ENCODE measurements at regions not wholly inside any gene's neighbourhood (a gene's known extent, or its start where the extent isn't known, plus 50 kb on each side); places are given as distances from the start of the nearest gene placed in this dataset.

DNA sequence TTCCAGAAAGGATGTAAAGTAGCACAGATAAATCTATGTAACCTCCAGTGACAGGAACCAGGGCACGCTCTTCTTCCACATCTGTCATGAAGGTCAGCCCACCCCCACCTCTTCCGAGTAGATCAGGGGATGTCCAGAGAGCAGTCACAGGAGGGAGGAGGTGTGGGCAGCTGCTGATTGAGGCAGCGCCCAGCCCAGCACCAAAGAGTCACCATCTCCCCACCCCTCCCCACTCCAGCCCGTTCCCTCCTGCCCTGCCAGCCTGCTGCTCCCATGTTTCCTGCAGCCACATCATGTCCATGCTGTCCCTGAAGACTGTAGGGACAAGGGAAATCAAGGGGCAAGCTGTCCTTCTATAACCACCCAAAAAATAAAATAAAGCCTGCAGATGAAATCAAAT, 269.8 kb downstream of the BCL11A start:
- TF ChIP-seq, protein P1, sequence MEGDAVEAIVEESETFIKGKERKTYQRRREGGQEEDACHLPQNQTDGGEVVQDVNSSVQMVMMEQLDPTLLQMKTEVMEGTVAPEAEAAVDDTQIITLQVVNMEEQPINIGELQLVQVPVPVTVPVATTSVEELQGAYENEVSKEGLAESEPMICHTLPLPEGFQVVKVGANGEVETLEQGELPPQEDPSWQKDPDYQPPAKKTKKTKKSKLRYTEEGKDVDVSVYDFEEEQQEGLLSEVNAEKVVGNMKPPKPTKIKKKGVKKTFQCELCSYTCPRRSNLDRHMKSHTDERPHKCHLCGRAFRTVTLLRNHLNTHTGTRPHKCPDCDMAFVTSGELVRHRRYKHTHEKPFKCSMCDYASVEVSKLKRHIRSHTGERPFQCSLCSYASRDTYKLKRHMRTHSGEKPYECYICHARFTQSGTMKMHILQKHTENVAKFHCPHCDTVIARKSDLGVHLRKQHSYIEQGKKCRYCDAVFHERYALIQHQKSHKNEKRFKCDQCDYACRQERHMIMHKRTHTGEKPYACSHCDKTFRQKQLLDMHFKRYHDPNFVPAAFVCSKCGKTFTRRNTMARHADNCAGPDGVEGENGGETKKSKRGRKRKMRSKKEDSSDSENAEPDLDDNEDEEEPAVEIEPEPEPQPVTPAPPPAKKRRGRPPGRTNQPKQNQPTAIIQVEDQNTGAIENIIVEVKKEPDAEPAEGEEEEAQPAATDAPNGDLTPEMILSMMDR (IDR thresholded peaks at IDR 0.05; ENCODE audit: insufficient read depth, low read length) = no peak
- H3K4me3 ChIP-seq (ENCODE audit: low read depth, low read length) = no peak overlapping the region
- DNase-seq (ENCODE audit: low read depth) = no peak

DNA sequence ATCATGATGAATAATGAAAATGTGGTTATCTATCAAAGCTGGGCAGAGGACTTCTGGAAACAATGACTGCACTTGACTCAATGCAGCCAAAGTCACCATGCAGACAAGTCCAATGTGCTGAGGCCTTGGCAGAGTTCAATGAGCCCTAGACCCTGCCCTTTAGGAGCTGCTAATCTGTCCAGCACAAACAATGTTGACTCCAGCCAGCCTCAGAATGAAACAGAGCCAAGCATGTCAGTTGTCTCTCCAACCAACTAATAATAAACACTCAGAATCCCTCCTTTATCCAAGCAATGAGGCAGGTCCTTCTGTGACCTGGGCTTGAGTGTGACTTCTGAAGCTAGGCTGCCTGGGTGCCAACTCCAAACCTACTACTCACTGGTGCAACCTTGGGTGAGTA, 270.6 kb downstream of the BCL11A start:
- TF ChIP-seq, protein P1 (IDR thresholded peaks at IDR 0.05; ENCODE audit: insufficient read depth, low read length) = no peak
- no peak overlapping the region for H3K4me3 ChIP-seq (ENCODE audit: low read depth, low read length)
- no peak for DNase-seq (ENCODE audit: low read depth)

DNA sequence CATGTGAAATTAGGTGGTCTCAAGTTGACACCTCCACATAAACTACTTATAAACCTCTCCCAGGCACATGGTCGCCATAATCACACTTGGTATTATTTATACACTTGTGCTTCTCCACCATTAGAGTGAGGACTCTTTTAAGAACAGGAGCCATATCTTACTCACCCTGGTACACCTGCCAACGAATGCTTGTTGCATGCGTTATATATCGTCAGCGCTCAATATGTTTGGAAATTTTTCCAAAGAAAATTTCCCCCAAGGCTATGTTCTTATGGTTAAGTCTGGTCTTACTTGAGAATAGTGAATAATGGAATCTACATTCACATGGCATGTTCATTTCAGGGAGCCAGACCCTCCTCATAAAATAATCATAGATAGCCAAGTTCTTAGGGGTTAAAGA, 271.7 kb downstream of the BCL11A start:
- TF ChIP-seq, protein P1 (IDR thresholded peaks at IDR 0.05; ENCODE audit: insufficient read depth, low read length) = no peak
- no peak overlapping the region for H3K4me3 ChIP-seq (ENCODE audit: low read depth, low read length)

DNA sequence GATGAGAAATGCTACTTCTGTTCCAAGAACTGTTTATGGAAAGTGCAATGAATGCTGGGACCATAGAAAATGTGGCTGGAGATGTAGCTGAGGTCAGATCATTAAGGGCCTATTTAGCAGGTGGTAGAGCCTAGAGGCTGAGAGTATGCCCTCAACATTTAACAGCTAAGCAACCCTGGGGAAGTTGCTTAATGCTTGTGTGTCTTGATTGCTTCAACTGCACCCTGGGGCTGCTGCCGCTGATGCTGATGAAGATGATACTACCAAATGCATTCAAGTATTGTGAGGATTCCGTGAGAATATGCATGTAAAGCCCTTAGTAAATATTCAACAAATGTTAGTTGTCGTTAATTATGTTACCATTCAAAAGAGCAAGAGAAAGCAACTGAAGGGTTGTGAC, 273.2 kb downstream of the BCL11A start:
- no peak overlapping the region for H3K4me3 ChIP-seq (ENCODE audit: low read depth, low read length)
- no peak for DNase-seq (ENCODE audit: low read depth)
- TF ChIP-seq, protein P1 (IDR thresholded peaks at IDR 0.05; ENCODE audit: insufficient read depth, low read length) = no peak

More for the DNA sequence above, 271.7 kb downstream of the BCL11A start:
- DNase-seq (ENCODE audit: low read depth) = no peak

DNA sequence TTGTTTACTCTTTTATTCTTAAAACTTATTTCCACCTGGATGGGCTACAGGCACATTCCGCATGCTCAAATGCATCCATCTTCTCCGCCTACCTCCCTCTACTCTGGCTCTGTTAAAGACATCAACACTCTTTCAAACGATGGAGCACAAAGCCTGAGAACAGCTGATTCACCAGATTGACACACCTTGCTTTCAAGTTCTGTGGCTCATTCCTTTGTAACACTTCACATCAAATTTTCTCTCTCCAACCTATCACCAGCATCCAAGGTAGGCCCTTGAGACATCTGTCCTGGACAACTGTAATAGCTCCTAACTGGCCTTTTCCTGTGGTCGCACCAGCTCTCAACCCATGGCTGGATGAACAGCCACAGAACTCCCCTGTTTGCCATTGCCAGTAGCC, 274.5 kb downstream of the BCL11A start:
- H3K4me3 ChIP-seq (ENCODE audit: low read depth, low read length) = no peak overlapping the region
- TF ChIP-seq, protein P1 (IDR thresholded peaks at IDR 0.05; ENCODE audit: insufficient read depth, low read length) = no peak
- DNase-seq (ENCODE audit: low read depth) = no peak

DNA sequence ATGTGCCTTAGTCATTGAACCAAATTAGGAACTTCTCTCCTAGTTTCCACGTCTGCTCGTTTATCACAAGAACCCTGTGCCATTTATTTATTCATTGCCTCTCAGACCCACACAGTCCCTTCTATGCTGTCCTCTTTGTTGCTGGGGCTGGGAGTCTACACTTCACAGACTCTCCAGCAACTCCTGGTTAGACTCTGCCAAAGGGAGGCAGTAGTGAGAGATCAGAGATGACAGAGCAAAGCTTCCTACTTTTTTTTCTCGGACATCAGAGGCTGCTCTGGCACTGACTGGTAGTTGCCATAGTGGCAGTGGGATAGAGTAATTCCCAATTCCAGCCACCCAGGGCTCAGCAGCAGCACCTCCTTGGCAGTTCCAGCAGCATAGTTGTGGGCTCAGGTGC, 277.5 kb downstream of the BCL11A start:
- no peak overlapping the region for H3K4me3 ChIP-seq (ENCODE audit: low read depth, low read length)
- TF ChIP-seq, protein P1 (IDR thresholded peaks at IDR 0.05; ENCODE audit: insufficient read depth, low read length) = no peak
- no peak for DNase-seq (ENCODE audit: low read depth)

DNA sequence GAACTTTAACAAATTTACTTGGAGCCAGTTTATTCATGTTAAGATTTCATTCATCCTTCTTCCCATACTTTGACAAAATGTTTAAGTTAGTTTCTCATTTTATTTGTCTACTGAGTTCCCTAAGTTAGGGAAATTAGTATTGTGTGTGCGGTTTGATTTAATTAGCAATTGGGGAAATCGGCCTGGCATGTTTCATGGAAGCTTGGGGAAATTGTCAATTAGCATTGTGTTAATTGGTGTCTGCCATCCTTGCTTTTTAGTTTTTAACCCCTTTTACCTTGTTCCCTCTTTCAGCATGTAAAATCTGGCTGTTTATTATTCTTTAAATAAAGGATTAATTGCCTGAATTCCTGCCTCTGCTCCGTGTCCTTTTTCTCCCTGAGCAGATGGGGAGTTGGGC, 279.6 kb downstream of the BCL11A start:
- TF ChIP-seq, protein P1 (IDR thresholded peaks at IDR 0.05; ENCODE audit: insufficient read depth, low read length) = no peak
- H3K4me3 ChIP-seq (ENCODE audit: low read depth, low read length) = no peak overlapping the region
- DNase-seq (ENCODE audit: low read depth) = no peak

Measured in fibroblast of the aortic adventitia (primary cell).